Vagina (tissue), 2 donors: ENCODE measurements at regions not wholly inside any gene's neighbourhood (a gene's known extent, or its start where the extent isn't known, plus 50 kb on each side); places are given as distances from the start of the nearest gene placed in this dataset.

Experiments
- DNase-seq, 2 donors: peaks; one replicate each; pipeline ENCODE4 v3.0.0-alpha.2; 2017; ENCODE audit errors: extremely low spot score in 2 of 2
- H3K27ac ChIP-seq: fragments of 200-600 bp; sonication (generic); one replicate; pipeline ENCODE4 v1.5.1; 2019
- H3K27me3 ChIP-seq: fragments of 200-600 bp; sonication (generic); one replicate; pipeline ENCODE4 v1.5.1; 2019
- H3K36me3 ChIP-seq, 2 donors: fragments of 200-600 bp; sonication (generic); one replicate each; pipeline ENCODE4 v1.5.1; 2017 to 2019
- H3K4me1 ChIP-seq: fragments of 200-600 bp; sonication (generic); one replicate; pipeline ENCODE4 v1.5.1; 2019
- H3K4me3 ChIP-seq, 2 donors: fragments of 200-600 bp; sonication (generic); 1 replicate in 1 of 2; 2 replicates in 1 of 2; pipeline ENCODE4 v1.5.1; 2016 to 2019
- H3K9me3 ChIP-seq: fragments of 200-600 bp; sonication (generic); one replicate; pipeline ENCODE4 v1.5.1; 2019
- POLR2A ChIP-seq, 2 donors: fragments of 450-650 bp; IDR thresholded peaks; one replicate each; pipeline ENCODE4 v1.6.1; 2017; ENCODE audit warnings: antibody characterized with exemption in 2 of 2, mild to moderate bottlenecking in 2 of 2, moderate library complexity in 2 of 2
- POLR2AphosphoS5 ChIP-seq, 2 donors: sonication (generic); formaldehyde crosslinking; IDR thresholded peaks; one replicate each; pipeline ENCODE4 v1.9.0; 2017; ENCODE audit warnings: antibody characterized with exemption in 2 of 2, mild to moderate bottlenecking in 2 of 2, low read depth in 1 of 2; ENCODE audit not compliant: insufficient read depth in 1 of 2
- intact Hi-C: fragments of 100-400 bp; cut with DNase I; formaldehyde crosslinking; loops from one replicate; pipeline ENCODE4 v1.15.1; 2023
- TF ChIP-seq, protein P1 (sequence below), 3 experiments: fragments of 450-650 bp in 2 of 3; fragments of 200-600 bp in 1 of 3; sonication (generic) in 1 of 3; IDR thresholded peaks; one replicate each; pipeline ENCODE4 v1.5.1; 2017 to 2019; ENCODE audit warnings: antibody characterized with exemption in 3 of 3, mild to moderate bottlenecking in 2 of 3, moderate library complexity in 2 of 3

DNA sequence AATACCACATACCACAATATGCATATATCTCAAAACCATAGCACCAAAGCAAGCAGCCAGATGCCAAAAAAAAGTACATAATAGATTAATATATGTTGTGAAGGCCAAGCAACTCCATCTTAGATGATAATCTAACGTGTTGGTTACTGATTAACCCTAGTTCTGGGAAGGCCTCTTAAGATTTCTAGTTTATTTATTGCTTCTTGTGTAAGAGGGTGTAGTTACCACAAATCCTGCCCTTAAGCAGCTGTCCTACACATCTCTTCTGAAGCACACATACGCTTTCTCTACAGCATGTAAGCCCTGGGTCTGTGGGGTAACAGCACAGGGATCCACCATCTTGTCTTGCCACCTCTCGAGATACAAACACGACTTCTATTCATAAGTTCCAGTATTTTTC, 236.8 kb upstream of the AVPR1A start:
- H3K27me3 ChIP-seq: no peaks in the 10 kb centered on the region
- TF ChIP-seq, protein P1, sequence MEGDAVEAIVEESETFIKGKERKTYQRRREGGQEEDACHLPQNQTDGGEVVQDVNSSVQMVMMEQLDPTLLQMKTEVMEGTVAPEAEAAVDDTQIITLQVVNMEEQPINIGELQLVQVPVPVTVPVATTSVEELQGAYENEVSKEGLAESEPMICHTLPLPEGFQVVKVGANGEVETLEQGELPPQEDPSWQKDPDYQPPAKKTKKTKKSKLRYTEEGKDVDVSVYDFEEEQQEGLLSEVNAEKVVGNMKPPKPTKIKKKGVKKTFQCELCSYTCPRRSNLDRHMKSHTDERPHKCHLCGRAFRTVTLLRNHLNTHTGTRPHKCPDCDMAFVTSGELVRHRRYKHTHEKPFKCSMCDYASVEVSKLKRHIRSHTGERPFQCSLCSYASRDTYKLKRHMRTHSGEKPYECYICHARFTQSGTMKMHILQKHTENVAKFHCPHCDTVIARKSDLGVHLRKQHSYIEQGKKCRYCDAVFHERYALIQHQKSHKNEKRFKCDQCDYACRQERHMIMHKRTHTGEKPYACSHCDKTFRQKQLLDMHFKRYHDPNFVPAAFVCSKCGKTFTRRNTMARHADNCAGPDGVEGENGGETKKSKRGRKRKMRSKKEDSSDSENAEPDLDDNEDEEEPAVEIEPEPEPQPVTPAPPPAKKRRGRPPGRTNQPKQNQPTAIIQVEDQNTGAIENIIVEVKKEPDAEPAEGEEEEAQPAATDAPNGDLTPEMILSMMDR (IDR thresholded peaks at IDR 0.05): no peak
- TF ChIP-seq POLR2A (IDR thresholded peaks at IDR 0.05) (no peak), POLR2AphosphoS5 (IDR thresholded peaks at IDR 0.05; ENCODE audit: insufficient read depth in 1 of 2, low read depth in 1 of 2) (no peak)
- H3K9me3 ChIP-seq: no peaks in the 10 kb centered on the region
- H3K36me3 ChIP-seq: no peaks in the 10 kb centered on the region
- intact Hi-C loops: no loop called here
- no peak for DNase-seq
- H3K4me3 ChIP-seq: no peak overlapping the region
- no peaks in the 10 kb centered on the region for H3K4me1 ChIP-seq
- H3K27ac ChIP-seq: no peak overlapping the region

GRCh38 chr12:63382930-63383329, 231.9 kb upstream of the AVPR1A start:
- H3K36me3 ChIP-seq: no peaks in the 10 kb centered on the region
- no peaks in the 10 kb centered on the region for H3K4me1 ChIP-seq
- intact Hi-C loops: no loop called here
- TF ChIP-seq POLR2AphosphoS5 (IDR thresholded peaks at IDR 0.05; ENCODE audit: insufficient read depth in 1 of 2, low read depth in 1 of 2): no peak
- TF ChIP-seq, protein P1 (IDR thresholded peaks at IDR 0.05): no peak
- no peak for TF ChIP-seq POLR2A (IDR thresholded peaks at IDR 0.05)
- no peak for DNase-seq
- H3K27ac ChIP-seq: no peak overlapping the region
- H3K4me3 ChIP-seq: no peak overlapping the region
- H3K9me3 ChIP-seq: no peaks in the 10 kb centered on the region
- H3K27me3 ChIP-seq: no peaks in the 10 kb centered on the region

GRCh38 chr12:63362791-63363190, 211.8 kb upstream of the AVPR1A start:
- Histone ChIP-seq H3K27ac (no peak overlapping the region), H3K27me3 (no peaks in the 10 kb centered on the region), H3K4me1 (no peaks in the 10 kb centered on the region), H3K9me3 (no peaks in the 10 kb centered on the region), H3K36me3 (no peaks in the 10 kb centered on the region), H3K4me3 (no peak overlapping the region)
- intact Hi-C loops: no loop called here
- DNase-seq: no peak
- no peak for TF ChIP-seq POLR2AphosphoS5 (IDR thresholded peaks at IDR 0.05; ENCODE audit: insufficient read depth in 1 of 2, low read depth in 1 of 2)
- TF ChIP-seq, protein P1 (IDR thresholded peaks at IDR 0.05): no peak
- TF ChIP-seq POLR2A (IDR thresholded peaks at IDR 0.05): no peak

GRCh38 chr12:63362166-63362565, 211.2 kb upstream of the AVPR1A start:
- Histone ChIP-seq H3K27me3 (no peaks in the 10 kb centered on the region), H3K9me3 (no peaks in the 10 kb centered on the region), H3K36me3 (no peaks in the 10 kb centered on the region), H3K4me1 (no peaks in the 10 kb centered on the region), H3K4me3 (no peak overlapping the region), H3K27ac (no peak overlapping the region)
- intact Hi-C loops: no loop called here
- no peak for DNase-seq
- TF ChIP-seq POLR2A (IDR thresholded peaks at IDR 0.05) (no peak), POLR2AphosphoS5 (IDR thresholded peaks at IDR 0.05; ENCODE audit: insufficient read depth in 1 of 2, low read depth in 1 of 2) (no peak)
- TF ChIP-seq, protein P1 (IDR thresholded peaks at IDR 0.05): no peak

GRCh38 chr12:63354969-63355368, 204.0 kb upstream of the AVPR1A start:
- TF ChIP-seq, protein P1 (IDR thresholded peaks at IDR 0.05): no peak
- TF ChIP-seq POLR2A (IDR thresholded peaks at IDR 0.05) (no peak), POLR2AphosphoS5 (IDR thresholded peaks at IDR 0.05; ENCODE audit: insufficient read depth in 1 of 2, low read depth in 1 of 2) (no peak)
- no peak for DNase-seq

More at GRCh38 chr12:63354969-63355368, 204.0 kb upstream of the AVPR1A start:
- Histone ChIP-seq H3K4me1 (no peaks in the 10 kb centered on the region), H3K36me3 (no peaks in the 10 kb centered on the region), H3K27ac (no peak overlapping the region), H3K27me3 (no peaks in the 10 kb centered on the region), H3K4me3 (no peak overlapping the region), H3K9me3 (no peaks in the 10 kb centered on the region)
- intact Hi-C loops: no loop called here
